ENCODE measurements at regions not wholly inside any gene's neighbourhood (a gene's known extent, or its start where the extent isn't known, plus 50 kb on each side); places are given as distances from the start of the nearest gene placed in this dataset.

- TF ChIP-seq CTCF (IDR thresholded peaks at IDR 0.05; ENCODE audit: extremely low read depth, insufficient read depth, missing control alignments): no peak
- no peak for DNase-seq (ENCODE audit: low spot score)
- in situ Hi-C loops (cut with MboI; ENCODE audit: low pct_unique_long_range_greater_than_20kb, low sequenced_read_pairs, unreplicated experiment): no loop called here
Measured at GRCh38 chr20:6580486-6580885, 187.0 kb upstream of the BMP2 start.

- no peak for DNase-seq (ENCODE audit: low spot score)
- in situ Hi-C loops (cut with MboI; ENCODE audit: low pct_unique_long_range_greater_than_20kb, low sequenced_read_pairs, unreplicated experiment): no loop called here
- TF ChIP-seq CTCF (IDR thresholded peaks at IDR 0.05; ENCODE audit: extremely low read depth, insufficient read depth, missing control alignments): no peak
Measured at GRCh38 chr20:6579824-6580223, 187.7 kb upstream of the BMP2 start.

- in situ Hi-C loops (cut with MboI; ENCODE audit: low pct_unique_long_range_greater_than_20kb, low sequenced_read_pairs, unreplicated experiment): no loop called here
- DNase-seq (ENCODE audit: low spot score): no peak
- no peak for TF ChIP-seq CTCF (IDR thresholded peaks at IDR 0.05; ENCODE audit: extremely low read depth, insufficient read depth, missing control alignments)
Measured at GRCh38 chr20:6579417-6579816, 188.1 kb upstream of the BMP2 start.

GRCh38 chr20:6577451-6577850 is 190.0 kb upstream of the BMP2 start:
- in situ Hi-C loops (cut with MboI; ENCODE audit: low pct_unique_long_range_greater_than_20kb, low sequenced_read_pairs, unreplicated experiment): no loop called here
- TF ChIP-seq CTCF (IDR thresholded peaks at IDR 0.05; ENCODE audit: extremely low read depth, insufficient read depth, missing control alignments): no peak
- no peak for DNase-seq (ENCODE audit: low spot score)

GRCh38 chr20:6576726-6577125 is 190.8 kb upstream of the BMP2 start:
- no peak for TF ChIP-seq CTCF (IDR thresholded peaks at IDR 0.05; ENCODE audit: extremely low read depth, insufficient read depth, missing control alignments)
- no peak for DNase-seq (ENCODE audit: low spot score)
- in situ Hi-C loops (cut with MboI; ENCODE audit: low pct_unique_long_range_greater_than_20kb, low sequenced_read_pairs, unreplicated experiment): no loop called here

- no peak for TF ChIP-seq CTCF (IDR thresholded peaks at IDR 0.05; ENCODE audit: extremely low read depth, insufficient read depth, missing control alignments)
- in situ Hi-C loops (cut with MboI; ENCODE audit: low pct_unique_long_range_greater_than_20kb, low sequenced_read_pairs, unreplicated experiment): no loop called here
- no peak for DNase-seq (ENCODE audit: low spot score)
Measured at GRCh38 chr20:6575912-6576401, 191.5 kb upstream of the BMP2 start.

- no peak for TF ChIP-seq CTCF (IDR thresholded peaks at IDR 0.05; ENCODE audit: extremely low read depth, insufficient read depth, missing control alignments)
- in situ Hi-C loops (cut with MboI; ENCODE audit: low pct_unique_long_range_greater_than_20kb, low sequenced_read_pairs, unreplicated experiment): no loop called here
- DNase-seq (ENCODE audit: low spot score): no peak
Measured at GRCh38 chr20:6566821-6567220, 200.7 kb upstream of the BMP2 start.

Measured in GM13977 (cell line).